Peyer's patch (tissue), 4 donors: ENCODE measurements at regions not wholly inside any gene's neighbourhood (a gene's known extent, or its start where the extent isn't known, plus 50 kb on each side); places are given as distances from the start of the nearest gene placed in this dataset.

Experiments used
- POLR2A ChIP-seq, 2 donors: fragments of 450-650 bp; IDR thresholded peaks; one replicate each; pipeline ENCODE4 v1.5.1; 2017; ENCODE audit warnings: antibody characterized with exemption in 2 of 2, mild to moderate bottlenecking in 2 of 2, moderate library complexity in 2 of 2
- TF ChIP-seq, protein P1 (sequence below), 6 experiments: fragments of 450-650 bp in 4 of 6; fragments of 200-600 bp in 2 of 6; sonication (generic) in 1 of 6; IDR thresholded peaks; one replicate each; pipeline ENCODE4 v1.5.1; 2017 to 2019; ENCODE audit warnings: antibody characterized with exemption in 6 of 6, mild to moderate bottlenecking in 3 of 6, moderate library complexity in 1 of 6

DNA sequence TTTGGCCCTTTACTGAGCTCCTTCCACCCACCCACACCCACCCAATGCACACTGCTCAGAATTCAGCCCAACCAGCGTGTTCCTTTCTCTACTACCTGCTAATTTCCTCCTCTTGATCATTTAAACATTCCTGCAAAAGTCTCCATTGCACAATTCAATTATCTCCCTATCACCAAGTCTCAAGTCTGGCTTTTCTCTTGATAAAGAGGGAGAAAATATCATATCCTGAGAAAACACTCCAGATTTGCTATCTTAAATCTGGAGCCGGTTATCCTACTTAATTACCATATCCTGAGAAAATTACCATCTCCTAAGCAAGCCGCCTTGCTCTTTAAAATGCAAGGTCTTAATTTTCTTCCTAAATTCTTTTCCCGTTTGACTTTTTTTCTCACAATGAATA lies 505.5 kb downstream of the XPNPEP1 start:
- TF ChIP-seq, protein P1, sequence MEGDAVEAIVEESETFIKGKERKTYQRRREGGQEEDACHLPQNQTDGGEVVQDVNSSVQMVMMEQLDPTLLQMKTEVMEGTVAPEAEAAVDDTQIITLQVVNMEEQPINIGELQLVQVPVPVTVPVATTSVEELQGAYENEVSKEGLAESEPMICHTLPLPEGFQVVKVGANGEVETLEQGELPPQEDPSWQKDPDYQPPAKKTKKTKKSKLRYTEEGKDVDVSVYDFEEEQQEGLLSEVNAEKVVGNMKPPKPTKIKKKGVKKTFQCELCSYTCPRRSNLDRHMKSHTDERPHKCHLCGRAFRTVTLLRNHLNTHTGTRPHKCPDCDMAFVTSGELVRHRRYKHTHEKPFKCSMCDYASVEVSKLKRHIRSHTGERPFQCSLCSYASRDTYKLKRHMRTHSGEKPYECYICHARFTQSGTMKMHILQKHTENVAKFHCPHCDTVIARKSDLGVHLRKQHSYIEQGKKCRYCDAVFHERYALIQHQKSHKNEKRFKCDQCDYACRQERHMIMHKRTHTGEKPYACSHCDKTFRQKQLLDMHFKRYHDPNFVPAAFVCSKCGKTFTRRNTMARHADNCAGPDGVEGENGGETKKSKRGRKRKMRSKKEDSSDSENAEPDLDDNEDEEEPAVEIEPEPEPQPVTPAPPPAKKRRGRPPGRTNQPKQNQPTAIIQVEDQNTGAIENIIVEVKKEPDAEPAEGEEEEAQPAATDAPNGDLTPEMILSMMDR (IDR thresholded peaks at IDR 0.05) = no peak
- TF ChIP-seq POLR2A (IDR thresholded peaks at IDR 0.05) = no peak
